Effector memory CD4-positive, alpha-beta T cell (primary cell): ENCODE measurements at regions not wholly inside any gene's neighbourhood (a gene's known extent, or its start where the extent isn't known, plus 50 kb on each side); places are given as distances from the start of the nearest gene placed in this dataset.

Experiments used
- DNase-seq, 3 donors: peaks; one replicate each; pipeline ENCODE4 v3.0.0-alpha.2; 2020
- H3K27ac ChIP-seq: 2 replicates; pipeline ENCODE4 v1.7.0; 2013; ENCODE audit warnings: mild to moderate bottlenecking, low read length, moderate library complexity; ENCODE audit not compliant: insufficient read depth, poor library complexity, severe bottlenecking
- H3K27me3 ChIP-seq: replicated peaks from 2 replicates; pipeline ENCODE4 v1.7.0; 2013; ENCODE audit warnings: mild to moderate bottlenecking, low read length; ENCODE audit not compliant: insufficient read depth, control insufficient read depth, poor library complexity, severe bottlenecking
- H3K36me3 ChIP-seq: 2 replicates; pipeline ENCODE4 v1.7.0; 2013; ENCODE audit warnings: mild to moderate bottlenecking, low read length, moderate library complexity; ENCODE audit not compliant: control insufficient read depth, insufficient read depth
- H3K4me1 ChIP-seq: 2 replicates; pipeline ENCODE4 v1.7.0; 2013; ENCODE audit warnings: low read length, mild to moderate bottlenecking; ENCODE audit not compliant: control insufficient read depth, insufficient read depth, poor library complexity, severe bottlenecking
- H3K4me3 ChIP-seq: 2 replicates; pipeline ENCODE4 v1.7.0; 2013; ENCODE audit warnings: low read length, low read depth, mild to moderate bottlenecking; ENCODE audit not compliant: insufficient read depth, poor library complexity, severe bottlenecking
- H3K9me3 ChIP-seq: 2 replicates; pipeline ENCODE4 v1.7.0; 2013; ENCODE audit warnings: mild to moderate bottlenecking, low read length, moderate library complexity; ENCODE audit not compliant: control insufficient read depth

- no peaks in the 10 kb centered on the region for H3K36me3 ChIP-seq
- DNase-seq = peak; percentile 3 to 50 (median 9)
- no peaks in the 10 kb centered on the region for H3K4me1 ChIP-seq
- no peaks in the 10 kb centered on the region for H3K9me3 ChIP-seq
- H3K4me3 ChIP-seq = no peak overlapping the region
- no peaks in the 10 kb centered on the region for H3K27me3 ChIP-seq
- H3K27ac ChIP-seq = no peak overlapping the region
Observed at GRCh38 chr12:93098077-93098476, 169.0 kb upstream of the EEA1 start.

DNA sequence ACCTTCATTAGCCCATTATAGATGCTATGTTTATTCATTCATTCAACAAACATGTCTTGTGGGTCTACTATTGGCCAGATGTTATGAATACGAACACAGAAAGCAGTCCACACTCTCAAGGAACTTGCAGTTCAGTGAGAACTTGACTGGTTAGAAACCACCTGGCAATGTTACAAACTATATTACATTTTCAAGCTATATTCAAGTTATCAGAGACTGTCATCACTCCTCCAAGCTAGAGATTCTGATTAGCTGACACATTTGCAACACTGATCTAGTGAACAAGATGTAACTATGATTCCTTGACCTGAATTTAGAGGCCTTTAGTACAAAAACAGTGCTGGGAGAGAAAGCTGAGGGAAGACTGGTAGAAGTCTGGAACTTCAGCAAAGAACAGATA lies 170.7 kb upstream of the EEA1 start:
- DNase-seq = no peak
- H3K27me3 ChIP-seq = no peaks in the 10 kb centered on the region
- H3K9me3 ChIP-seq = no peaks in the 10 kb centered on the region
- H3K4me3 ChIP-seq = no peak overlapping the region
- no peak overlapping the region for H3K27ac ChIP-seq
- H3K36me3 ChIP-seq = no peaks in the 10 kb centered on the region
- no peaks in the 10 kb centered on the region for H3K4me1 ChIP-seq

- no peak for DNase-seq
Observed at GRCh38 chr12:93100610-93101009, 171.5 kb upstream of the EEA1 start.

DNA sequence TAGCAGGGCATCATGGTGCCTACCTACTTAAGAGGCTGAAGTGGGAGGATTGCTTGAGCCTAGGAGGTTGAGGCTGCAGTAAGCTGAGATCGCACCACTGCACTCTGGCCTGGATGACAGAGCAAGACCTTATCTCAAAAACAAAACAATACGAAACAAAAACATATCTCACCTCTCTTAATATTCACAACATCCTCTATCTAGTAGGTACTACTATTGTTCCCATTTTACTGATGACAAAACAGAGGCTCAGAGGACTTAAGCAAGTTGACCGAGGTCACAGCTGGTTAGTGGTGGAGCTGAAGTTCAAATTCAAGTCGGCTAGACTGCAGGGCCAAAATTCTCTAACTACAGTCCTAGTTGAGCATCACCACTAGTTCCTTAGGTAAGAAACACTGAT lies 172.3 kb upstream of the EEA1 start:
- Histone ChIP-seq H3K36me3 (no peaks in the 10 kb centered on the region), H3K27me3 (no peaks in the 10 kb centered on the region), H3K4me3 (no peak overlapping the region), H3K4me1 (no peaks in the 10 kb centered on the region), H3K9me3 (no peaks in the 10 kb centered on the region), H3K27ac (no peak overlapping the region)
- no peak for DNase-seq

More at GRCh38 chr12:93100610-93101009, 171.5 kb upstream of the EEA1 start:
- no peak overlapping the region for H3K4me3 ChIP-seq
- no peak overlapping the region for H3K27ac ChIP-seq
- H3K4me1 ChIP-seq = no peaks in the 10 kb centered on the region
- no peaks in the 10 kb centered on the region for H3K36me3 ChIP-seq
- H3K9me3 ChIP-seq = no peaks in the 10 kb centered on the region
- no peaks in the 10 kb centered on the region for H3K27me3 ChIP-seq

- Histone ChIP-seq H3K27ac (no peak overlapping the region), H3K36me3 (no peaks in the 10 kb centered on the region), H3K4me1 (no peaks in the 10 kb centered on the region), H3K4me3 (no peak overlapping the region), H3K27me3 (no peaks in the 10 kb centered on the region), H3K9me3 (no peaks in the 10 kb centered on the region)
- no peak for DNase-seq
Observed at GRCh38 chr12:93102312-93102711, 173.2 kb upstream of the EEA1 start.

- Histone ChIP-seq H3K9me3 (no peaks in the 10 kb centered on the region), H3K36me3 (no peaks in the 10 kb centered on the region), H3K27me3 (no peaks in the 10 kb centered on the region), H3K27ac (no peak overlapping the region), H3K4me1 (no peaks in the 10 kb centered on the region), H3K4me3 (no peak overlapping the region)
- DNase-seq = no peak
Observed at GRCh38 chr12:93102744-93103143, 173.6 kb upstream of the EEA1 start.

DNA sequence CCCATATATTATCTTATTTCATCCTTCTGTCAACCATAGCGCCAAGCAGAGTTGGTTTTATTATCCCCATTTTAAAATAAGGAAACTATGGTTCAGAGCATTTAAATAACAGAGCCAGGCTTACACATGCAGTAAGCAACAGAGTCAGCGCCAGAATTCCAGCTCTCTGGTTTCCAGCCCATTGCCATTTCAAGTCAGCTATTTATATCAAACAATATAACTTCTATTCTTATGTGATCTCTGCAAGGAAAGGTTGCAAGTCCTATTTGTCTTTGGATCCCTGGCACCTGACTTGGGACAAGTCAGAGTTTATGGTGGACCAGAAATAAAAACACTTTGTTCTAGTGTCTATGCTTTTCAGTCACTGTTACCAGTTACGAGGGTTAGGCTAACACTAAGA lies 174.1 kb upstream of the EEA1 start:
- Histone ChIP-seq H3K4me1 (no peaks in the 10 kb centered on the region), H3K36me3 (no peaks in the 10 kb centered on the region), H3K27me3 (no peaks in the 10 kb centered on the region), H3K9me3 (no peaks in the 10 kb centered on the region), H3K27ac (no peak overlapping the region), H3K4me3 (no peak overlapping the region)
- no peak for DNase-seq

DNA sequence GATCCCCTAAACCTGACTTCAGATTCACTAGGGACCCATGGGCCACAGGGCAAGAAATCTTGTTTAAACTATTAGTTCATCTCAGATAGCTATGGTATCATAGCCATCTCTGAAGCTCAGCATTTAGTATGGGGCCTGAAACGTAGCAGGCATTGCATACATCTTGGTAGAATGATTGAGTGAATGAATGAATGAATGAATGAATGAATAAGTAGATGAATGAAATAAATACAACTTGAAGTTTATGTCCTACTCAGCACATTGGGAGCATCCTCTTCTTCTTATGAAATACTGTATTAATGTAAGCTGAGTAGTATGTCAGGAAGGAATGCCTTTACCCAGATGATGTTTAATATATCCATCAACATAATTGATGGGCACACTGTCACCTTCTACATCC lies 175.4 kb upstream of the EEA1 start:
- Histone ChIP-seq H3K4me3 (no peak overlapping the region), H3K4me1 (no peaks in the 10 kb centered on the region), H3K36me3 (no peaks in the 10 kb centered on the region)

DNA sequence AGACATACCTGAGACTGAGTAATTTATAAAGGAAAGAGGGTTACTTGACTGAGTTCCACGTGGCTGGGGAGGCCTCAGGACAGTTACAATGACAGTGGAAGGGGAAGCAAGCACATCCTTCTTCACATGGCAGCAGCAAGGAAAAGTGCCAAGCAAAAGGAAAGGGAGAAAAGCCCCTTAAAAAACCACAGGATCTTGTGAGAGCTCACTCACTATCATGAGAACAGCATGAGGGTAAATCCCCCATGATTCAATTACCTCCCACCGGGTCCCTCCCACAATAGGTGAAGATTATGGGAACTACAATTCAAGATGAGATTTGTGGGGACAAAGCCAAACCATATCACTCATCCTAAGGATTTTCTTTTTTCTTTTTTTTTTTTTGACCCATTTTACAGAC lies 177.8 kb upstream of the EEA1 start:
- Histone ChIP-seq H3K36me3 (no peaks in the 10 kb centered on the region), H3K27ac (no peak overlapping the region), H3K4me1 (no peaks in the 10 kb centered on the region), H3K9me3 (no peaks in the 10 kb centered on the region), H3K4me3 (no peak overlapping the region), H3K27me3 (no peaks in the 10 kb centered on the region)
- no peak for DNase-seq

More for the DNA sequence above, 175.4 kb upstream of the EEA1 start:
- no peak for DNase-seq
- H3K27me3 ChIP-seq = no peaks in the 10 kb centered on the region
- no peaks in the 10 kb centered on the region for H3K9me3 ChIP-seq
- no peak overlapping the region for H3K27ac ChIP-seq

- Histone ChIP-seq H3K4me1 (no peaks in the 10 kb centered on the region), H3K27ac (no peak overlapping the region), H3K36me3 (no peaks in the 10 kb centered on the region), H3K9me3 (no peaks in the 10 kb centered on the region), H3K4me3 (no peak overlapping the region), H3K27me3 (no peaks in the 10 kb centered on the region)
- DNase-seq = no peak
Observed at GRCh38 chr12:93107514-93108312, 178.6 kb upstream of the EEA1 start.
